ENCODE measurements at regions not wholly inside any gene's neighbourhood (a gene's known extent, or its start where the extent isn't known, plus 50 kb on each side); places are given as distances from the start of the nearest gene placed in this dataset.
A peak's percentile ranks its signal among the peaks of the same experiment; 100 is the strongest.

- H4K8ac ChIP-seq (ENCODE audit: low read depth, low read length): no peak overlapping the region
- H3K4me3 ChIP-seq (ENCODE audit: low read length): no peak overlapping the region
Measured at GRCh38 chr9:75574569-75574968, 315.9 kb upstream of the PCSK5 start.

GRCh38 chr9:75582870-75583269 is 307.6 kb upstream of the PCSK5 start:
- Histone ChIP-seq H3K56ac (ENCODE audit: low read length) (no peak overlapping the region), H3K4me3 (ENCODE audit: low read length) (no peak overlapping the region)
- no CpG with 5 or more reads among the region's 2 CpGs for WGBS (ENCODE audit: extremely low coverage, insufficient coverage, low lambda C conversion rate)

More at GRCh38 chr9:75574569-75574968, 315.9 kb upstream of the PCSK5 start:
- H3K79me2 ChIP-seq (ENCODE audit: control insufficient read depth, insufficient read depth, low read length): no peaks in the 10 kb centered on the region
- H3K4ac ChIP-seq (ENCODE audit: low read depth, low read length): no peak overlapping the region
- no peak overlapping the region for H2AK5ac ChIP-seq (ENCODE audit: low read length)
- no peak overlapping the region for H2BK5ac ChIP-seq (ENCODE audit: low read length)
- no peaks in the 10 kb centered on the region for H3K79me1 ChIP-seq (ENCODE audit: low read length)
- no peak overlapping the region for H3K9ac ChIP-seq (ENCODE audit: low read length)
- H4K5ac ChIP-seq (ENCODE audit: low read length): no peak overlapping the region
- no peaks in the 10 kb centered on the region for H3K36me3 ChIP-seq (ENCODE audit: control insufficient read depth, insufficient read depth, low read length)
- H2BK15ac ChIP-seq (replicated peaks; ENCODE audit: low read depth): no peak overlapping the region
- H2BK120ac ChIP-seq (ENCODE audit: low read depth, low read length): no peak overlapping the region
- no peaks in the 10 kb centered on the region for H3K27me3 ChIP-seq (ENCODE audit: insufficient read depth, low read length, poor library complexity)
- no peak overlapping the region for H3K23ac ChIP-seq (ENCODE audit: low read length)
- WGBS (ENCODE audit: extremely low coverage, insufficient coverage, low lambda C conversion rate): no CpG with 5 or more reads among the region's 1 CpG
- H3K27ac ChIP-seq (ENCODE audit: low read depth, low read length): no peak overlapping the region
- no peak overlapping the region for H3K18ac ChIP-seq (ENCODE audit: low read length)
- no peaks in the 10 kb centered on the region for H3K4me1 ChIP-seq (ENCODE audit: control insufficient read depth, low read depth, low read length)
- no peak for DNase-seq
- H3K4me2 ChIP-seq (ENCODE audit: low read length): no peak overlapping the region
- H3K56ac ChIP-seq (ENCODE audit: low read length): no peak overlapping the region

GRCh38 chr9:75588808-75589207 is 301.7 kb upstream of the PCSK5 start:
- H2BK120ac ChIP-seq (ENCODE audit: low read depth, low read length): no peak overlapping the region
- no peak overlapping the region for H3K23ac ChIP-seq (ENCODE audit: low read length)
- H3K4ac ChIP-seq (ENCODE audit: low read depth, low read length): no peak overlapping the region
- no peak overlapping the region for H3K18ac ChIP-seq (ENCODE audit: low read length)
- H3K36me3 ChIP-seq (ENCODE audit: control insufficient read depth, insufficient read depth, low read length): no peaks in the 10 kb centered on the region
- H2BK5ac ChIP-seq (ENCODE audit: low read length): no peak overlapping the region
- H3K56ac ChIP-seq (ENCODE audit: low read length): no peak overlapping the region
- H4K5ac ChIP-seq (ENCODE audit: low read length): no peak overlapping the region
- no peak overlapping the region for H3K9ac ChIP-seq (ENCODE audit: low read length)
- no peak overlapping the region for H3K27ac ChIP-seq (ENCODE audit: low read depth, low read length)
- DNase-seq: peak; percentile 24
- H2AK5ac ChIP-seq (ENCODE audit: low read length): no peak overlapping the region
- no peaks in the 10 kb centered on the region for H3K4me1 ChIP-seq (ENCODE audit: control insufficient read depth, low read depth, low read length)
- no peak overlapping the region for H3K4me3 ChIP-seq (ENCODE audit: low read length)
- no peak overlapping the region for H2BK15ac ChIP-seq (replicated peaks; ENCODE audit: low read depth)
- H3K79me1 ChIP-seq (ENCODE audit: low read length): no peaks in the 10 kb centered on the region
- no peaks in the 10 kb centered on the region for H3K27me3 ChIP-seq (ENCODE audit: insufficient read depth, low read length, poor library complexity)
- H3K4me2 ChIP-seq (ENCODE audit: low read length): no peak overlapping the region
- no peaks in the 10 kb centered on the region for H3K79me2 ChIP-seq (ENCODE audit: control insufficient read depth, insufficient read depth, low read length)
- no peak overlapping the region for H4K8ac ChIP-seq (ENCODE audit: low read depth, low read length)
- no CpG with 5 or more reads among the region's 2 CpGs for WGBS (ENCODE audit: extremely low coverage, insufficient coverage, low lambda C conversion rate)

More at GRCh38 chr9:75582870-75583269, 307.6 kb upstream of the PCSK5 start:
- no peak overlapping the region for H3K4ac ChIP-seq (ENCODE audit: low read depth, low read length)
- H3K79me2 ChIP-seq (ENCODE audit: control insufficient read depth, insufficient read depth, low read length): no peaks in the 10 kb centered on the region
- no peak overlapping the region for H3K9ac ChIP-seq (ENCODE audit: low read length)
- no peak overlapping the region for H3K27ac ChIP-seq (ENCODE audit: low read depth, low read length)
- H2AK5ac ChIP-seq (ENCODE audit: low read length): no peak overlapping the region
- H4K5ac ChIP-seq (ENCODE audit: low read length): no peak overlapping the region
- no peak overlapping the region for H3K18ac ChIP-seq (ENCODE audit: low read length)
- H3K23ac ChIP-seq (ENCODE audit: low read length): no peak overlapping the region
- DNase-seq: no peak
- no peak overlapping the region for H4K8ac ChIP-seq (ENCODE audit: low read depth, low read length)
- H2BK5ac ChIP-seq (ENCODE audit: low read length): no peak overlapping the region
- no peak overlapping the region for H2BK15ac ChIP-seq (replicated peaks; ENCODE audit: low read depth)
- H3K4me1 ChIP-seq (ENCODE audit: control insufficient read depth, low read depth, low read length): no peaks in the 10 kb centered on the region
- no peak overlapping the region for H2BK120ac ChIP-seq (ENCODE audit: low read depth, low read length)
- H3K4me2 ChIP-seq (ENCODE audit: low read length): no peak overlapping the region
- H3K27me3 ChIP-seq (ENCODE audit: insufficient read depth, low read length, poor library complexity): no peaks in the 10 kb centered on the region
- H3K79me1 ChIP-seq (ENCODE audit: low read length): no peaks in the 10 kb centered on the region
- H3K36me3 ChIP-seq (ENCODE audit: control insufficient read depth, insufficient read depth, low read length): no peaks in the 10 kb centered on the region

- no peak overlapping the region for H3K4me3 ChIP-seq (ENCODE audit: low read length)
- no peak overlapping the region for H3K4me2 ChIP-seq (ENCODE audit: low read length)
- H3K79me2 ChIP-seq (ENCODE audit: control insufficient read depth, insufficient read depth, low read length): no peaks in the 10 kb centered on the region
- no peaks in the 10 kb centered on the region for H3K36me3 ChIP-seq (ENCODE audit: control insufficient read depth, insufficient read depth, low read length)
- no peak overlapping the region for H4K5ac ChIP-seq (ENCODE audit: low read length)
- no peaks in the 10 kb centered on the region for H3K79me1 ChIP-seq (ENCODE audit: low read length)
- no peaks in the 10 kb centered on the region for H3K4me1 ChIP-seq (ENCODE audit: control insufficient read depth, low read depth, low read length)
- H3K18ac ChIP-seq (ENCODE audit: low read length): no peak overlapping the region
- H2BK120ac ChIP-seq (ENCODE audit: low read depth, low read length): no peak overlapping the region
- no peak for DNase-seq
- no peak overlapping the region for H2AK5ac ChIP-seq (ENCODE audit: low read length)
- no peak overlapping the region for H4K8ac ChIP-seq (ENCODE audit: low read depth, low read length)
- H2BK5ac ChIP-seq (ENCODE audit: low read length): no peak overlapping the region
- H3K9ac ChIP-seq (ENCODE audit: low read length): no peak overlapping the region
- H3K4ac ChIP-seq (ENCODE audit: low read depth, low read length): no peak overlapping the region
- H2BK15ac ChIP-seq (replicated peaks; ENCODE audit: low read depth): no peak overlapping the region
- H3K27ac ChIP-seq (ENCODE audit: low read depth, low read length): no peak overlapping the region
- no peaks in the 10 kb centered on the region for H3K27me3 ChIP-seq (ENCODE audit: insufficient read depth, low read length, poor library complexity)
- whole genome bisulfite sequencing (ENCODE audit: extremely low coverage, insufficient coverage, low lambda C conversion rate): no CpG with 5 or more reads among the region's 2 CpGs
- H3K23ac ChIP-seq (ENCODE audit: low read length): no peak overlapping the region
- no peak overlapping the region for H3K56ac ChIP-seq (ENCODE audit: low read length)
Measured at GRCh38 chr9:75589497-75589896, 301.0 kb upstream of the PCSK5 start.

GRCh38 chr9:75591972-75592371 is 298.5 kb upstream of the PCSK5 start:
- H3K4me3 ChIP-seq (ENCODE audit: low read length): no peak overlapping the region
- H2BK15ac ChIP-seq (replicated peaks; ENCODE audit: low read depth): no peak overlapping the region
- no peak overlapping the region for H3K4me2 ChIP-seq (ENCODE audit: low read length)
- no peak overlapping the region for H2AK5ac ChIP-seq (ENCODE audit: low read length)
- H3K4me1 ChIP-seq (ENCODE audit: control insufficient read depth, low read depth, low read length): no peaks in the 10 kb centered on the region
- H2BK120ac ChIP-seq (ENCODE audit: low read depth, low read length): no peak overlapping the region
- H3K79me1 ChIP-seq (ENCODE audit: low read length): no peaks in the 10 kb centered on the region
- H3K9ac ChIP-seq (ENCODE audit: low read length): no peak overlapping the region
- H3K79me2 ChIP-seq (ENCODE audit: control insufficient read depth, insufficient read depth, low read length): no peaks in the 10 kb centered on the region
- no peak overlapping the region for H3K23ac ChIP-seq (ENCODE audit: low read length)
- H2BK5ac ChIP-seq (ENCODE audit: low read length): no peak overlapping the region
- WGBS (ENCODE audit: extremely low coverage, insufficient coverage, low lambda C conversion rate): no CpG with 5 or more reads among the region's 3 CpGs
- H3K56ac ChIP-seq (ENCODE audit: low read length): no peak overlapping the region
- no peak overlapping the region for H4K8ac ChIP-seq (ENCODE audit: low read depth, low read length)
- H3K18ac ChIP-seq (ENCODE audit: low read length): no peak overlapping the region
- H3K36me3 ChIP-seq (ENCODE audit: control insufficient read depth, insufficient read depth, low read length): no peaks in the 10 kb centered on the region
- H3K27me3 ChIP-seq (ENCODE audit: insufficient read depth, low read length, poor library complexity): no peaks in the 10 kb centered on the region
- no peak overlapping the region for H3K4ac ChIP-seq (ENCODE audit: low read depth, low read length)
- no peak for DNase-seq
- no peak overlapping the region for H3K27ac ChIP-seq (ENCODE audit: low read depth, low read length)
- H4K5ac ChIP-seq (ENCODE audit: low read length): no peak overlapping the region

GRCh38 chr9:75592586-75592985 is 297.9 kb upstream of the PCSK5 start:
- Histone ChIP-seq H3K4me2 (ENCODE audit: low read length) (no peak overlapping the region), H4K8ac (ENCODE audit: low read depth, low read length) (no peak overlapping the region), H3K56ac (ENCODE audit: low read length) (no peak overlapping the region), H3K4ac (ENCODE audit: low read depth, low read length) (no peak overlapping the region), H2AK5ac (ENCODE audit: low read length) (no peak overlapping the region), H2BK120ac (ENCODE audit: low read depth, low read length) (no peak overlapping the region), H2BK5ac (ENCODE audit: low read length) (no peak overlapping the region), H3K9ac (ENCODE audit: low read length) (no peak overlapping the region), H4K5ac (ENCODE audit: low read length) (no peak overlapping the region), H3K79me1 (ENCODE audit: low read length) (no peaks in the 10 kb centered on the region), H3K27ac (ENCODE audit: low read depth, low read length) (no peak overlapping the region), H3K27me3 (ENCODE audit: insufficient read depth, low read length, poor library complexity) (no peaks in the 10 kb centered on the region), H3K4me3 (ENCODE audit: low read length) (no peak overlapping the region), H3K79me2 (ENCODE audit: control insufficient read depth, insufficient read depth, low read length) (no peaks in the 10 kb centered on the region), H3K23ac (ENCODE audit: low read length) (no peak overlapping the region), H3K36me3 (ENCODE audit: control insufficient read depth, insufficient read depth, low read length) (no peaks in the 10 kb centered on the region), H2BK15ac (replicated peaks; ENCODE audit: low read depth) (no peak overlapping the region), H3K18ac (ENCODE audit: low read length) (no peak overlapping the region), H3K4me1 (ENCODE audit: control insufficient read depth, low read depth, low read length) (no peaks in the 10 kb centered on the region)
- WGBS (ENCODE audit: extremely low coverage, insufficient coverage, low lambda C conversion rate): no CpG with 5 or more reads among the region's 1 CpG
- no peak for DNase-seq
